Esophagus muscularis mucosa (tissue), 2 donors: ENCODE measurements at regions not wholly inside any gene's neighbourhood (a gene's known extent, or its start where the extent isn't known, plus 50 kb on each side); places are given as distances from the start of the nearest gene placed in this dataset.
"Not testable (repeated sequence)": the region's sequence is repeated elsewhere in the genome, so short reads cannot be mapped to it uniquely, and the experiment has no call there.

Experiments
- EP300 ChIP-seq: sonication (generic); formaldehyde crosslinking; IDR thresholded peaks from one replicate; pipeline ENCODE4 v1.6.1; 2017; ENCODE audit warnings: antibody characterized with exemption
- POLR2A ChIP-seq: fragments of 450-650 bp; IDR thresholded peaks from one replicate; pipeline ENCODE4 v1.6.1; 2017; ENCODE audit warnings: antibody characterized with exemption, moderate library complexity, mild to moderate bottlenecking, low read depth

DNA sequence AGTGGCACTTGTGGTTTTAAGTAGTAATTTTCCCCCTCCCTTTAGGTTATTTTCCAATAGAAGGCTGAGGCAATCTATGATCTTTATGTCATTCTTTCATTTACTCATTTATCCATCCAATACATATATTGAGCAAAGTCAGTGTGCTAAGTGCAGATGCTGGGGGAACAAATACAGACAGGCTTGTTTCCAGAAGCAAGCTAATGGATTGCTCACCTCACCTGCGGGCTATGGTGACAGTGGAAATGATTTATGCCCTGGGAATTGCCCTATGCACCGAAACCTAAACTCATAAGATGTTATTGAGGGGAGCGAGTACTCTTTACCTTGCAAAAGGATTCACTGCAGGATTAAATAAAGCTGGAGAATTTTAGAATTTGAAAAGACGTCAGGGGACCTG is 148.7 kb upstream of the GRK3 start:
- not testable (repeated sequence) for TF ChIP-seq EP300, POLR2A
